ENCODE measurements at regions not wholly inside any gene's neighbourhood (a gene's known extent, or its start where the extent isn't known, plus 50 kb on each side); places are given as distances from the start of the nearest gene placed in this dataset.

DNA sequence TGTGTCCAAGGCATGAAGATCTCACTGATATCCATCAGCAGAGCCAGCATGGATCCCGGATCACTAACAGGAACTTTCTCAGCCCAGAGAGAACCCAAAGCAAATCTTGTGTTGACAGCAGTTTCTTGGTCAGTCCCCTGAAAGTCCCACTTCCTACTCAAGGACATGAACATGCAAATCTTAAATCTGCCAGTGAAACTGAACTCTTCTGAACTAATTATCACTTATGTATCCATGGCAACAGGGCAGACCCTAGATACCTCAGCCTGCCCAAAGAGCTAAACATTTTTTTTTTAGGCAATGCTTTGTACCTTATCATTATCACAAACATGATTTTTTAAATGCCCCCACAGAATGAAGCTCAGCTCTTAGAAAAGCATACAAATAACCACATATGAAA, 127.8 kb upstream of the DDX18 start:
- no peaks in the 10 kb centered on the region for H3K9me3 ChIP-seq (ENCODE audit: control insufficient read depth in 2 of 3, insufficient read depth in 1 of 3, low read length in 3 of 3)
- H3K27ac ChIP-seq (ENCODE audit: low read depth in 2 of 2, low read length in 2 of 2) = no peak overlapping the region
- FAIRE-seq (no peak), DNase-seq (no peak)
- TF ChIP-seq, protein P1, sequence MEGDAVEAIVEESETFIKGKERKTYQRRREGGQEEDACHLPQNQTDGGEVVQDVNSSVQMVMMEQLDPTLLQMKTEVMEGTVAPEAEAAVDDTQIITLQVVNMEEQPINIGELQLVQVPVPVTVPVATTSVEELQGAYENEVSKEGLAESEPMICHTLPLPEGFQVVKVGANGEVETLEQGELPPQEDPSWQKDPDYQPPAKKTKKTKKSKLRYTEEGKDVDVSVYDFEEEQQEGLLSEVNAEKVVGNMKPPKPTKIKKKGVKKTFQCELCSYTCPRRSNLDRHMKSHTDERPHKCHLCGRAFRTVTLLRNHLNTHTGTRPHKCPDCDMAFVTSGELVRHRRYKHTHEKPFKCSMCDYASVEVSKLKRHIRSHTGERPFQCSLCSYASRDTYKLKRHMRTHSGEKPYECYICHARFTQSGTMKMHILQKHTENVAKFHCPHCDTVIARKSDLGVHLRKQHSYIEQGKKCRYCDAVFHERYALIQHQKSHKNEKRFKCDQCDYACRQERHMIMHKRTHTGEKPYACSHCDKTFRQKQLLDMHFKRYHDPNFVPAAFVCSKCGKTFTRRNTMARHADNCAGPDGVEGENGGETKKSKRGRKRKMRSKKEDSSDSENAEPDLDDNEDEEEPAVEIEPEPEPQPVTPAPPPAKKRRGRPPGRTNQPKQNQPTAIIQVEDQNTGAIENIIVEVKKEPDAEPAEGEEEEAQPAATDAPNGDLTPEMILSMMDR (IDR thresholded peaks at IDR 0.05; ENCODE audit: borderline replicate concordance, extremely low read depth, insufficient read depth) = no peak
- no peaks in the 10 kb centered on the region for H3K4me1 ChIP-seq (ENCODE audit: control insufficient read depth in 2 of 3, insufficient read depth in 2 of 3, low read depth in 1 of 3, low read length in 3 of 3)
- intact Hi-C loops (cut with DNase I) = no loop called here
- H3K27me3 ChIP-seq (ENCODE audit: control insufficient read depth, insufficient read depth, low read length) = no peaks in the 10 kb centered on the region
- H3K36me3 ChIP-seq (ENCODE audit: control insufficient read depth in 2 of 3, insufficient read depth in 3 of 3, low read length in 3 of 3) = no peaks in the 10 kb centered on the region
- no peak overlapping the region for H3K9ac ChIP-seq (ENCODE audit: low read length in 3 of 3)
- no peak overlapping the region for H3K4me3 ChIP-seq (ENCODE audit: low read length in 3 of 3)

DNA sequence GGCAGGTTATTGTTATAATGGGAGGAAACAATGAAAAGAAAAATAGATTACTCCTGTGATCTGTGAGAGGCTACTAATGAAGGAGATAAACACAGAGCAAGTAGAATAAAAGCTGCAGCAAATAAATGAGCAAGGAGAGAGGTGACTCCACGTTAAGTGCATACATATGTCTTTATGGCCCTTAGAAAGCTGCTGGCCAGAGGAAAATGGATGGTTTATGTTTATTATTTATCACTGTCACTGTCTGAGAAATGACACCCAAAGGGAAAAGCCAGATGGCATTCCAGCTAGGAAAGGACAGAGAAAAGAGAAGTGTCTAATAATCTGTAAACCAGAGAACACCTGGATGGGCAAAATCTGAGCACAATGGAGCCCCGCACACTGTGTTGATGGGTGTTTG, 122.9 kb upstream of the DDX18 start:
- Histone ChIP-seq H3K9ac (ENCODE audit: low read length in 3 of 3) (no peak overlapping the region), H3K36me3 (ENCODE audit: control insufficient read depth in 2 of 3, insufficient read depth in 3 of 3, low read length in 3 of 3) (no peaks in the 10 kb centered on the region), H3K4me1 (ENCODE audit: control insufficient read depth in 2 of 3, insufficient read depth in 2 of 3, low read depth in 1 of 3, low read length in 3 of 3) (no peaks in the 10 kb centered on the region), H3K27ac (ENCODE audit: low read depth in 2 of 2, low read length in 2 of 2) (no peak overlapping the region), H3K4me3 (ENCODE audit: low read length in 3 of 3) (no peak overlapping the region), H3K27me3 (ENCODE audit: control insufficient read depth, insufficient read depth, low read length) (no peaks in the 10 kb centered on the region), H3K9me3 (ENCODE audit: control insufficient read depth in 2 of 3, insufficient read depth in 1 of 3, low read length in 3 of 3) (no peaks in the 10 kb centered on the region)
- intact Hi-C loops (cut with DNase I) = no loop called here
- FAIRE-seq (no peak), DNase-seq (no peak)
- TF ChIP-seq, protein P1 (IDR thresholded peaks at IDR 0.05; ENCODE audit: borderline replicate concordance, extremely low read depth, insufficient read depth) = no peak

DNA sequence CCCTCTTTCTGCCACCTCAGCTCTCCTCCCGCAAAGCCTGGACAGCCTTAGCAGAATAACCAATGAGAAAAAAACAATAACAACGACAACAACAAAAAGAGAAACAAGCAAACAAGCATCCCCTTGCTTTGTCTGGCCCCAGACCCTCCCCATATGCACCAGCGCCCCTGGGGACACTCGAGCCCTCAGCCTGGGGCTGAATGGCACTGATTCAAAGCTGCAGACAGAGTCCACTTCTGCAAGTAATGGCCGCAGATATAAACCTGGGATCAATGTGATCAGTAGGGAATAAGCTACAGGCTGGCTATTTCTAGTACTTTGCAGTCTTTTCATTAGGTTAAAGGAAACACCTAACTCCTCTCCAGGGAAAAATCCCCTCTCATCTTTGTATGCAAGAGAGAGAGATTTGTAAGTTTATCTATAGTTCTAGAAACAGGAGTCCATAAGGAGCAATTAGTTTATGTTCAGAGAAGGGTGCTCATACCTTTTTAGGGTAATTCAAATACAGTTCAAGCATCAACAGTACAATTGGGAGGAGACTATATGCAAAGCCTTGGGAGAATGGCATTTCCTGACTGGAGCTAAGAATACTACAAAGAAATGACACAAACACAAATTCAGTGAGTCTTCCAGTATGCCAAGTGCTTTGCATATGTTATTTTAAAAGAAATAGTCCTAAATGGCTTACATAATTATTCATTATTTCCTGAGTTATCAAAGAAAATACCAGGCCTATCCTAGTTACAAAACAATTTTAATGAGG, 122.3 kb upstream of the DDX18 start:
- TF ChIP-seq, protein P1 (IDR thresholded peaks at IDR 0.05; ENCODE audit: borderline replicate concordance, extremely low read depth, insufficient read depth) = no peak
- no peak for FAIRE-seq
- intact Hi-C loops (cut with DNase I) = no loop called here

DNA sequence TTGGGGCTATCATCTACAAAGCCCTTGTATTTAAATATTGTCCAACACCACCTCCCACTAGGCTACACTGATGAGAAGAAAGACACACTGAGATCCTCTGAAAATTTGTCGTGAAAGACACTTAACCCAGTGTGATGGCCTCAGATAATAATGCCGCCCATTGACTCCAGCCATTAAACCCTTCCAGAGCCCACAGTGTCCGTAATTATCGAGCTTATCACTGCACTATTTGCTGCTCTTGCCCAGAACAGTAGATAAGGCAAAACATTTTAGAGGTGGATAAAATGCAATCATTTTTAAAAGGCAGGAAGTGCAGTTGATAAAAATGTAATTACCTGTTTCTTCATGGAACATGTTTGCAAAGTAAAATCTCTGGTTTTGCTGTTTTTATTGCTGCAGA, 121.3 kb upstream of the DDX18 start:
- H3K9me3 ChIP-seq (ENCODE audit: control insufficient read depth in 2 of 3, insufficient read depth in 1 of 3, low read length in 3 of 3) = no peaks in the 10 kb centered on the region
- H3K27ac ChIP-seq (ENCODE audit: low read depth in 2 of 2, low read length in 2 of 2) = no peak overlapping the region
- H3K36me3 ChIP-seq (ENCODE audit: control insufficient read depth in 2 of 3, insufficient read depth in 3 of 3, low read length in 3 of 3) = no peaks in the 10 kb centered on the region
- intact Hi-C loops (cut with DNase I) = no loop called here
- TF ChIP-seq, protein P1 (IDR thresholded peaks at IDR 0.05; ENCODE audit: borderline replicate concordance, extremely low read depth, insufficient read depth) = no peak
- no peaks in the 10 kb centered on the region for H3K27me3 ChIP-seq (ENCODE audit: control insufficient read depth, insufficient read depth, low read length)
- DNase-seq (no peak), FAIRE-seq (no peak)
- no peaks in the 10 kb centered on the region for H3K4me1 ChIP-seq (ENCODE audit: control insufficient read depth in 2 of 3, insufficient read depth in 2 of 3, low read depth in 1 of 3, low read length in 3 of 3)
- H3K9ac ChIP-seq (ENCODE audit: low read length in 3 of 3) = no peak overlapping the region
- H3K4me3 ChIP-seq (ENCODE audit: low read length in 3 of 3) = no peak overlapping the region

More for the DNA sequence above, 122.3 kb upstream of the DDX18 start:
- no peak for DNase-seq
- Histone ChIP-seq H3K36me3 (ENCODE audit: control insufficient read depth in 2 of 3, insufficient read depth in 3 of 3, low read length in 3 of 3) (no peaks in the 10 kb centered on the region), H3K9ac (ENCODE audit: low read length in 3 of 3) (no peak overlapping the region), H3K27me3 (ENCODE audit: control insufficient read depth, insufficient read depth, low read length) (no peaks in the 10 kb centered on the region), H3K4me1 (ENCODE audit: control insufficient read depth in 2 of 3, insufficient read depth in 2 of 3, low read depth in 1 of 3, low read length in 3 of 3) (no peaks in the 10 kb centered on the region), H3K4me3 (ENCODE audit: low read length in 3 of 3) (no peak overlapping the region), H3K9me3 (ENCODE audit: control insufficient read depth in 2 of 3, insufficient read depth in 1 of 3, low read length in 3 of 3) (no peaks in the 10 kb centered on the region), H3K27ac (ENCODE audit: low read depth in 2 of 2, low read length in 2 of 2) (no peak overlapping the region)

Measured in kidney (tissue), 13 donors.